Thyroid gland (tissue), 4 donors: ENCODE measurements at regions not wholly inside any gene's neighbourhood (a gene's known extent, or its start where the extent isn't known, plus 50 kb on each side); places are given as distances from the start of the nearest gene placed in this dataset. TPM values are rescaled to one million over a fixed set of nuclear protein-coding genes. Genes with fewer than 3 reads are reported as not detected.

Source experiments
- DNase-seq, 2 donors: peaks; one replicate each; pipeline ENCODE4 v3.0.0-alpha.2; 2019
- H3K27ac ChIP-seq, 3 donors: fragments of 200-600 bp; sonication (generic); 1 replicate in 2 of 3; 2 replicates in 1 of 3; pipeline ENCODE4 v1.5.1; 2016 to 2019; ENCODE audit warnings: mild to moderate bottlenecking in 1 of 3, moderate library complexity in 1 of 3
- H3K27me3 ChIP-seq: fragments of 200-600 bp; sonication (generic); one replicate; pipeline ENCODE4 v1.5.1; 2019
- H3K36me3 ChIP-seq, 2 donors: fragments of 200-600 bp; sonication (generic); one replicate each; pipeline ENCODE4 v1.5.1; 2016 to 2019
- H3K4me1 ChIP-seq, 2 donors: fragments of 200-600 bp; sonication (generic); one replicate each; pipeline ENCODE4 v1.5.1; 2017 to 2019
- H3K4me3 ChIP-seq, 3 donors: fragments of 200-600 bp; sonication (generic); replicated peaks in 1 of 3; 1 replicate in 2 of 3; 2 replicates in 1 of 3; pipeline ENCODE4 v1.5.1; 2016; ENCODE audit warnings: mild to moderate bottlenecking in 1 of 3
- H3K9me3 ChIP-seq: fragments of 200-600 bp; sonication (generic); one replicate; pipeline ENCODE4 v1.5.1; 2017
- POLR2A ChIP-seq, 2 donors: fragments of 450-650 bp; IDR thresholded peaks; one replicate each; pipeline ENCODE4 v1.6.1; 2017; ENCODE audit warnings: antibody characterized with exemption in 2 of 2, mild to moderate bottlenecking in 2 of 2, moderate library complexity in 1 of 2
- WGBS, 2 donors: methylation state at CpG; one replicate each; pipeline ENCODE4 v1.1.5; 2017; 5-methylcytosine and 5-hydroxymethylcytosine counted together
- intact Hi-C: fragments of 100-400 bp; cut with DNase I; formaldehyde crosslinking; loops from one replicate; pipeline ENCODE4 v1.15.1; 2023
- microRNA-seq: library from miRNA; unstranded; fragments of <30 nt; microRNA quantifications from one replicate; pipeline ENCODE4, GENCODE V29; 2016
- small RNA-seq: library from RNA; depleted of rRNA; stranded (forward); fragments of <200 nt; gene quantifications from one replicate; pipeline ENCODE3, GENCODE V24; 2016
- TF ChIP-seq, protein P1 (sequence below), 6 experiments: fragments of 200-600 bp in 3 of 6; fragments of 450-650 bp in 3 of 6; sonication (generic) in 3 of 6; IDR thresholded peaks; one replicate each; pipeline ENCODE4 v1.5.1; 2016 to 2019; ENCODE audit warnings: antibody characterized with exemption in 6 of 6, mild to moderate bottlenecking in 2 of 6, inconsistent platforms in 1 of 6, moderate library complexity in 1 of 6

DNA sequence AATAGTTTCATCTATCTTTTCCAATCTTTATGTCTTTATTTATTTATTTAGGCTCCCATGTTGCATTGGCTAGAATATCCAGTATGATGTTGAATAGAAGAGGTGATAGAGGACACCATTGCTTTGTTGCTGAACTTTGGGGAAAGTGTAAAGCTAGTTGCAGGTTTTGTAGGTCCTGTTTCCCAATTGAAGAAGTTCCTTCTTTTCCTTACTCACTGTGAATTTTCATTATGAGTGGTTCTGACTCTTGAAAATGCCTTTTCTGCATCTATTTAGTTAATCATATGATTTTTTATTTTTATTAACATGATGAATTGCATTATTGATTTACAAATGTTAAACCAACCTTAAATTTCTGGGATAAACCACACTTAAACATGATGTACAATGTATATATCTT is 58.9 kb upstream of the NR3C1 start:
- no peak overlapping the region for H3K4me3 ChIP-seq
- H3K36me3 ChIP-seq: no peaks in the 10 kb centered on the region
- H3K27me3 ChIP-seq: no peaks in the 10 kb centered on the region
- intact Hi-C loops: no loop called here
- H3K9me3 ChIP-seq: no peaks in the 10 kb centered on the region
- no peak for DNase-seq
- TF ChIP-seq, protein P1, sequence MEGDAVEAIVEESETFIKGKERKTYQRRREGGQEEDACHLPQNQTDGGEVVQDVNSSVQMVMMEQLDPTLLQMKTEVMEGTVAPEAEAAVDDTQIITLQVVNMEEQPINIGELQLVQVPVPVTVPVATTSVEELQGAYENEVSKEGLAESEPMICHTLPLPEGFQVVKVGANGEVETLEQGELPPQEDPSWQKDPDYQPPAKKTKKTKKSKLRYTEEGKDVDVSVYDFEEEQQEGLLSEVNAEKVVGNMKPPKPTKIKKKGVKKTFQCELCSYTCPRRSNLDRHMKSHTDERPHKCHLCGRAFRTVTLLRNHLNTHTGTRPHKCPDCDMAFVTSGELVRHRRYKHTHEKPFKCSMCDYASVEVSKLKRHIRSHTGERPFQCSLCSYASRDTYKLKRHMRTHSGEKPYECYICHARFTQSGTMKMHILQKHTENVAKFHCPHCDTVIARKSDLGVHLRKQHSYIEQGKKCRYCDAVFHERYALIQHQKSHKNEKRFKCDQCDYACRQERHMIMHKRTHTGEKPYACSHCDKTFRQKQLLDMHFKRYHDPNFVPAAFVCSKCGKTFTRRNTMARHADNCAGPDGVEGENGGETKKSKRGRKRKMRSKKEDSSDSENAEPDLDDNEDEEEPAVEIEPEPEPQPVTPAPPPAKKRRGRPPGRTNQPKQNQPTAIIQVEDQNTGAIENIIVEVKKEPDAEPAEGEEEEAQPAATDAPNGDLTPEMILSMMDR (IDR thresholded peaks at IDR 0.05): no peak
- TF ChIP-seq POLR2A (IDR thresholded peaks at IDR 0.05): no peak
- H3K4me1 ChIP-seq: no peaks in the 10 kb centered on the region
- no peak overlapping the region for H3K27ac ChIP-seq

DNA sequence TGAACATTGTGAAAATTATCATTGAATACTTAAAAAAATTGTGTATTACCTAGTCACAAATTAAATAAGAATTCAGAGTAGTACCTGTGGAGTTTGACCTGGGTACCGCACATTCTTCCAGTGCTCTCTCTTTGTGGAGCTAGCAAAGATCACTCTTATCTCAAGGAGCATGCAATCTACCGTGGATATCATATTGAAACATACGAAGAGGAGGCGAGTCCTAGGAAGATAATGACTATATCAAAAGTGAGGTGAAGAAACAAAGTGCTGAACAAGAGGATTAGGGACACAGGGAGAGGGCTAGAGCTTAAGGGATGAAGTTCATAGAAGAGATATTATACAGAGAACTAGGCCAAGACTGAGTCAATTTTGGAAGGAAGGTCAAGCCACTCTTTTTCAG is 55.9 kb upstream of the NR3C1 start:
- intact Hi-C loops: no loop called here
- no peaks in the 10 kb centered on the region for H3K4me1 ChIP-seq
- H3K27ac ChIP-seq: no peak overlapping the region
- 98 to 99% methylated on average over 4 of the region's 4 CpGs for WGBS, 2 donors
- no peaks in the 10 kb centered on the region for H3K36me3 ChIP-seq
- H3K27me3 ChIP-seq: no peaks in the 10 kb centered on the region
- H3K4me3 ChIP-seq: no peak overlapping the region
- no peaks in the 10 kb centered on the region for H3K9me3 ChIP-seq
- no peak for DNase-seq
- TF ChIP-seq POLR2A (IDR thresholded peaks at IDR 0.05): no peak
- TF ChIP-seq, protein P1 (IDR thresholded peaks at IDR 0.05): no peak

DNA sequence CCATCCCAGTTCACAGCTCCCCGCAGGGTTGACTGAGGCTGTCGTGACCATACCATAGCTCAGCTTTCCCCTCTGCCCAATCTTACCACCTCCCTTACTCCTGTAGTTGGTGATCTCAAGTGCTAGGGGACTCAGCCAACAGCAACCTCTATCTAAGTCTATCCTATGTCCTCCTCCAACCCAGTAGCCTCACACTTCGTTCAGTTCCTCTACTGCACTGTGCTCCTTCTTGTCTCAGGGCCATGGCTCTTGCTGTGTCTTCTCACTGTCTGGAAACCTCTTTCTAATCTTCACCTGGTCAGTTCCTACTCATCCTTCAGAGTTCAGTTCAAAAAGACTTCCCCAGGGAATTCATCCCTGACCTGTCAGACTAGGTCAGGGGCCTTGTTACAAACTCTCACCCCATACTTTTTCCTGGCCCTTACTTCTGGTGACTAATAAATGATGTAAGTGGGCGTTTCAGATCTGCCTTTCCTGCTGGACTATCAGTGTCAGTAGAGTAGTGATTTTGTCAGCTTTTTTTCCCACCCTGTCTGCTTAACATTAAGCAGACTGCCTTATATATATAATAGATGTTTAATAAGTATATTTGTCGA is 53.6 kb upstream of the NR3C1 start:
- Histone ChIP-seq H3K27me3 (no peaks in the 10 kb centered on the region), H3K27ac (no peak overlapping the region), H3K4me3 (no peak overlapping the region), H3K36me3 (no peaks in the 10 kb centered on the region), H3K9me3 (no peaks in the 10 kb centered on the region), H3K4me1 (no peaks in the 10 kb centered on the region)
- intact Hi-C loops: no loop called here
- no peak for DNase-seq
- TF ChIP-seq, protein P1 (IDR thresholded peaks at IDR 0.05): no peak
- no peak for TF ChIP-seq POLR2A (IDR thresholded peaks at IDR 0.05)
- 88 to 90% methylated on average over 5 of the region's 5 CpGs for WGBS, 2 donors

DNA sequence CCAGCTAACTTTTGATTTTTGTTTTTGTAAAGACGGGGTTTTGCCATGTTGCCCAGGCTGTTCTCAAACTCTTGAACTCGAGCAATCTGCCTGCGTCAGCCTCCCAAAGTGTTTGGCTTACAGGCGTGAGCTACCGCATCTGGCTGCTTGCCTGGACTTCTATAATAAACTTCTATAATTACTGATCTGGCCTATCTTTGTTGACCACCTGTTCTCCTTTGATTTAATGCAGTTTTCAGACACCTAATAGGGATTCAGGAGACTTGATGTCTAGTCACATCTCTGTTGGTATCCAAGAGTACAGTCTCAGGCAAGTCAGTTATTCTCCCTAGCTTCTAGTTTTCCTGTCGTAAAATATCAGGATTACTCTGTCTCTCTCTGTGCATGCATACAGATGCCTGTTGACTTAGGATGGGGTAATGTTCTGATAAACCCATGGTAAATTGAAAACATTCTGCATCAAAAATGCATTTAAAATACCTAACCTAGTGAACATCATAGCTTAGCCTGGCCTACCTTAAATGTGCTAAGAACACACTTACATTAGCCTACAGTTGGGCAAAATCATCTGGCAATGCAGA is 51.5 kb upstream of the NR3C1 start:
- whole genome bisulfite sequencing, 2 donors: 95 to 96% methylated on average over 6 of the region's 6 CpGs
- Histone ChIP-seq H3K36me3 (no peaks in the 10 kb centered on the region), H3K27ac (no peak overlapping the region), H3K9me3 (no peaks in the 10 kb centered on the region), H3K27me3 (no peaks in the 10 kb centered on the region), H3K4me3 (no peak overlapping the region), H3K4me1 (no peaks in the 10 kb centered on the region)
- TF ChIP-seq, protein P1 (IDR thresholded peaks at IDR 0.05): no peak
- no peak for TF ChIP-seq POLR2A (IDR thresholded peaks at IDR 0.05)
- no peak for DNase-seq
- intact Hi-C loops: no loop called here

DNA sequence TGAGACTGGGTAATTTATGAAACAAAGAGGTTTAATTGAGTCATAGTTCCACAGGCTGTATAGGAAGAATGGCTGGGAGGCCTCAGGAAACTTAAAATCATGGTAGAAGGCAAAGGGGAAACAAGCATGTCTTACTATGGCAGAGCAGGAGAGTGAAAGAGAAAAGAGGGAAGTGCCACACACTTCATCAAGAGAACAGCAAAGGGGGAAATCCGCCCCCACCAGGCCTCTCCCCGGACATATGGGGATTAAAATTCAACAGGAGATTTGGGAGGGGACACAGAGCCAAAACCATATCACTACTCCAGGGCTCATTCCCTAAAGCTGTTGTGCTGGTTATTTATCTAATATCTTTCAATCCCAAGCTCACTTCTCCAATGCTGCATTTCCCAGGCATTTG is 50.2 kb upstream of the NR3C1 start:
- Histone ChIP-seq H3K36me3 (no peaks in the 10 kb centered on the region), H3K4me3 (no peak overlapping the region), H3K4me1 (no peaks in the 10 kb centered on the region), H3K9me3 (no peaks in the 10 kb centered on the region), H3K27me3 (no peaks in the 10 kb centered on the region), H3K27ac (no peak overlapping the region)
- DNase-seq: no peak
- WGBS, 2 donors: 79 to 85% methylated on average over 2 of the region's 2 CpGs
- intact Hi-C loops: no loop called here
- TF ChIP-seq, protein P1 (IDR thresholded peaks at IDR 0.05): no peak
- no peak for TF ChIP-seq POLR2A (IDR thresholded peaks at IDR 0.05)

Small RNA genes lying in the stretch of these regions (microRNA-seq; reads per million reads assigned to microRNA genes)
- not detected for gene MIR5197

Small RNA genes lying in the stretch of these regions (small RNA-seq; reads per million reads assigned to genes)
- gene MIR5197: not detected
- not detected for gene RNU7-156P
